ENCODE measurements at regions not wholly inside any gene's neighbourhood (a gene's known extent, or its start where the extent isn't known, plus 50 kb on each side); places are given as distances from the start of the nearest gene placed in this dataset.

DNA sequence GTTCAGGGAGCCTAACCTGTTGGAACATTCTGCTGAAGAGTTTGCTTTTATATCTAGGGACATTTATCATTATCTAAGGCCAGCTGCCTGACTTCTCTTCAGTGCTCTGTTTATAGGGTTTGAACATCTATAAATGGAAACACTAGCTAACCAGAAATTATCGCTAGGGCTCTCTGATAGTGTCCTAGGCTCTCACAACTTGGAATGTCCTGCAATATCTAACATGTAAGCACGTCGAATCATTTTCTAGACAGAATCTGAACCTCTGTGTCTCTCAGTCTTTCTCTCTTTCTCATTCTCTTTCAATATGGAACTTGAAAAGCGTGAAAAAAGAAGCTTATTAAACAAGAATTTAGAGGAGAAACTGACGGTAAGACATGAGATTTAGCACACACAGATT lies 92.5 kb upstream of the MLIP start:
- no peak overlapping the region for H3K4ac ChIP-seq (ENCODE audit: low read depth, low read length)
- BruUV-seq (replicated peaks) = no TSS peak
- dilution Hi-C loops (cut with HindIII; ENCODE audit: low sequenced_read_pairs, unreplicated experiment) (no loop called here), in situ Hi-C loops (cut with MboI; ENCODE audit: low sequenced_read_pairs) (no loop called here), intact Hi-C loops (cut with micrococcal nuclease) (no loop called here)
- H2BK5ac ChIP-seq (ENCODE audit: low read depth, low read length, poor library complexity, severe bottlenecking) = no peak overlapping the region
- DNase-seq (no peak), ATAC-seq (ENCODE audit: low read depth) (no peak)
- no peaks in the 10 kb centered on the region for H4K20me1 ChIP-seq (ENCODE audit: insufficient read depth, low read length)
- no peak overlapping the region for H3K18ac ChIP-seq (ENCODE audit: low read depth, low read length)
- no CpG with 5 or more reads among the region's 5 CpGs for WGBS, 2 experiments (ENCODE audit: extremely low coverage in 2 of 2, insufficient read length in 1 of 2)
- no peak overlapping the region for H4K91ac ChIP-seq (ENCODE audit: insufficient read depth, low read depth, low read length)
- H2BK20ac ChIP-seq (ENCODE audit: low read depth, low read length) = no peak overlapping the region
- H3K27ac ChIP-seq (ENCODE audit: insufficient read depth, low read length) = no peak overlapping the region
- H2BK15ac ChIP-seq (ENCODE audit: low read depth, low read length) = no peak overlapping the region
- H4K5ac ChIP-seq (ENCODE audit: low read depth, low read length) = no peak overlapping the region
- no peak for TF ChIP-seq MAZ (IDR thresholded peaks at IDR 0.05; ENCODE audit: borderline replicate concordance, low read depth, low read length)
- no peak for TF ChIP-seq CHD1 (IDR thresholded peaks at IDR 0.05; ENCODE audit: low read depth, low read length)
- no peak for TF ChIP-seq CEBPB (IDR thresholded peaks at IDR 0.05; ENCODE audit: low read depth, low read length)
- TF ChIP-seq, protein P1, sequence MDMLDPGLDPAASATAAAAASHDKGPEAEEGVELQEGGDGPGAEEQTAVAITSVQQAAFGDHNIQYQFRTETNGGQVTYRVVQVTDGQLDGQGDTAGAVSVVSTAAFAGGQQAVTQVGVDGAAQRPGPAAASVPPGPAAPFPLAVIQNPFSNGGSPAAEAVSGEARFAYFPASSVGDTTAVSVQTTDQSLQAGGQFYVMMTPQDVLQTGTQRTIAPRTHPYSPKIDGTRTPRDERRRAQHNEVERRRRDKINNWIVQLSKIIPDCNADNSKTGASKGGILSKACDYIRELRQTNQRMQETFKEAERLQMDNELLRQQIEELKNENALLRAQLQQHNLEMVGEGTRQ (IDR thresholded peaks at IDR 0.05; ENCODE audit: low read depth, low read length) = no peak
- no peak for TF ChIP-seq FOS (IDR thresholded peaks at IDR 0.05; ENCODE audit: low read depth, low read length)
- no peak for TF ChIP-seq RCOR1 (IDR thresholded peaks at IDR 0.05; ENCODE audit: insufficient replicate concordance, low read length)
- TF ChIP-seq RFX5 (IDR thresholded peaks at IDR 0.05; ENCODE audit: low read depth, low read length) = no peak
- TF ChIP-seq, protein P2, sequence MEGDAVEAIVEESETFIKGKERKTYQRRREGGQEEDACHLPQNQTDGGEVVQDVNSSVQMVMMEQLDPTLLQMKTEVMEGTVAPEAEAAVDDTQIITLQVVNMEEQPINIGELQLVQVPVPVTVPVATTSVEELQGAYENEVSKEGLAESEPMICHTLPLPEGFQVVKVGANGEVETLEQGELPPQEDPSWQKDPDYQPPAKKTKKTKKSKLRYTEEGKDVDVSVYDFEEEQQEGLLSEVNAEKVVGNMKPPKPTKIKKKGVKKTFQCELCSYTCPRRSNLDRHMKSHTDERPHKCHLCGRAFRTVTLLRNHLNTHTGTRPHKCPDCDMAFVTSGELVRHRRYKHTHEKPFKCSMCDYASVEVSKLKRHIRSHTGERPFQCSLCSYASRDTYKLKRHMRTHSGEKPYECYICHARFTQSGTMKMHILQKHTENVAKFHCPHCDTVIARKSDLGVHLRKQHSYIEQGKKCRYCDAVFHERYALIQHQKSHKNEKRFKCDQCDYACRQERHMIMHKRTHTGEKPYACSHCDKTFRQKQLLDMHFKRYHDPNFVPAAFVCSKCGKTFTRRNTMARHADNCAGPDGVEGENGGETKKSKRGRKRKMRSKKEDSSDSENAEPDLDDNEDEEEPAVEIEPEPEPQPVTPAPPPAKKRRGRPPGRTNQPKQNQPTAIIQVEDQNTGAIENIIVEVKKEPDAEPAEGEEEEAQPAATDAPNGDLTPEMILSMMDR (conservative IDR thresholded peaks at IDR 0.05; ENCODE audit: low read depth, low read length) = no peak
- TF ChIP-seq SMC3 (IDR thresholded peaks at IDR 0.05; ENCODE audit: low read depth, low read length) = no peak
- TF ChIP-seq POLR2A (IDR thresholded peaks at IDR 0.05; ENCODE audit: low read depth, low read length) = no peak
- TF ChIP-seq MXI1 (IDR thresholded peaks at IDR 0.05; ENCODE audit: borderline replicate concordance, low read depth, low read length) = no peak
- no peak for TF ChIP-seq RAD21 (IDR thresholded peaks at IDR 0.05; ENCODE audit: low read length)
- TF ChIP-seq, protein P3, sequence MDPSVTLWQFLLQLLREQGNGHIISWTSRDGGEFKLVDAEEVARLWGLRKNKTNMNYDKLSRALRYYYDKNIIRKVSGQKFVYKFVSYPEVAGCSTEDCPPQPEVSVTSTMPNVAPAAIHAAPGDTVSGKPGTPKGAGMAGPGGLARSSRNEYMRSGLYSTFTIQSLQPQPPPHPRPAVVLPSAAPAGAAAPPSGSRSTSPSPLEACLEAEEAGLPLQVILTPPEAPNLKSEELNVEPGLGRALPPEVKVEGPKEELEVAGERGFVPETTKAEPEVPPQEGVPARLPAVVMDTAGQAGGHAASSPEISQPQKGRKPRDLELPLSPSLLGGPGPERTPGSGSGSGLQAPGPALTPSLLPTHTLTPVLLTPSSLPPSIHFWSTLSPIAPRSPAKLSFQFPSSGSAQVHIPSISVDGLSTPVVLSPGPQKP (IDR thresholded peaks at IDR 0.05; ENCODE audit: borderline replicate concordance, low read depth, low read length) = no peak
- no peak for TF ChIP-seq NFE2L2 (IDR thresholded peaks at IDR 0.05; ENCODE audit: low read depth, low read length)
- no peak for TF ChIP-seq BHLHE40 (IDR thresholded peaks at IDR 0.05; ENCODE audit: low read depth, low read length)
- no peak for TF ChIP-seq MAFK (IDR thresholded peaks at IDR 0.05; ENCODE audit: low read depth, low read length)
- no peak overlapping the region for H2AFZ ChIP-seq (replicated peaks; ENCODE audit: low read length, poor library complexity)
- H3K9me1 ChIP-seq (ENCODE audit: insufficient read depth, low read length) = no peaks in the 10 kb centered on the region
- H3K79me1 ChIP-seq (ENCODE audit: low read depth in 1 of 2, low read length in 2 of 2) = no peaks in the 10 kb centered on the region
- H3K4me3 ChIP-seq (ENCODE audit: insufficient read depth, low read depth, low read length) = no peak overlapping the region
- ChIA-PET POLR2A (ENCODE audit: unreplicated experiment) (interaction anchor here (0.6 kb wide), 1 partner anchor 16 kb away, joined by 4 read pairs; no protein-coding TSS in a partner anchor), CTCF (no interaction called here)
- H4K8ac ChIP-seq (ENCODE audit: low read depth in 2 of 2, low read length in 2 of 2) = no peak overlapping the region
- no peaks in the 10 kb centered on the region for H3K4me1 ChIP-seq (ENCODE audit: control insufficient read depth, insufficient read depth, low read length)
- no peaks in the 10 kb centered on the region for H3K27me3 ChIP-seq (ENCODE audit: control insufficient read depth, insufficient read depth, low read length)
- no peak overlapping the region for H2BK120ac ChIP-seq (ENCODE audit: low read depth, low read length)
- no peak overlapping the region for H3K23ac ChIP-seq (ENCODE audit: low read depth, low read length)
- H3K4me2 ChIP-seq (ENCODE audit: low read depth, low read length) = no peak overlapping the region
- H3K36me3 ChIP-seq (ENCODE audit: control insufficient read depth, insufficient read depth, low read length) = no peaks in the 10 kb centered on the region
- no peaks in the 10 kb centered on the region for H3K9me3 ChIP-seq (ENCODE audit: control insufficient read depth, insufficient read depth, low read length)
- H2AK9ac ChIP-seq (replicated peaks; ENCODE audit: low read depth, low read length, poor library complexity) = no peak overlapping the region
- no peak overlapping the region for H3K14ac ChIP-seq (replicated peaks; ENCODE audit: low read depth, low read length)
- no peak overlapping the region for H3K9ac ChIP-seq (ENCODE audit: low read depth, low read length)
- H2AK5ac ChIP-seq (ENCODE audit: low read depth, low read length) = no peak overlapping the region
- H3K56ac ChIP-seq (ENCODE audit: extremely low read depth, insufficient read depth, low read length) = no peak overlapping the region

All from IMR-90 (cell line).